ENCODE measurements at regions not wholly inside any gene's neighbourhood (a gene's known extent, or its start where the extent isn't known, plus 50 kb on each side); places are given as distances from the start of the nearest gene placed in this dataset.

DNA sequence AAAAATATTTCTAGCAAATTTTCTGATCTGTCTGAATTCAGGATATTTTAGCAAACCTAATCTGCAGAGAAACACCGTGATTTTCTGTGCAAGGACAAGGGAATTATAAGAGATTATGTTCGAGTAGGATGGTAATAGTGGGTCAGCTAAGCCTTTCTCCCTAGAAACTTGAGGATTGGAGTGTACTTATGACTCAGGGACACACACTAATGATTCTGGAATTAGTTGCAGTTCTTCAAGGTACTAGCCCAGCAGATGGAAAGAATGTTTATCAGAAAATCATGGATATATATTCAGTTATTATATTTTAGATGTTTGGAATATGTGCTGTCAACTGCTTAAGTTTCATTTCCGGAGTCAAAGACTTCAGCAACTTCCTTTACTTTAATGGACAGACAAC lies 177.1 kb upstream of the MAP3K7 start:
- no peak overlapping the region for H3K4me3 ChIP-seq (ENCODE audit: low read depth, low read length)
- no peak for DNase-seq (ENCODE audit: low read depth, low spot score)
- TF ChIP-seq, protein P1, sequence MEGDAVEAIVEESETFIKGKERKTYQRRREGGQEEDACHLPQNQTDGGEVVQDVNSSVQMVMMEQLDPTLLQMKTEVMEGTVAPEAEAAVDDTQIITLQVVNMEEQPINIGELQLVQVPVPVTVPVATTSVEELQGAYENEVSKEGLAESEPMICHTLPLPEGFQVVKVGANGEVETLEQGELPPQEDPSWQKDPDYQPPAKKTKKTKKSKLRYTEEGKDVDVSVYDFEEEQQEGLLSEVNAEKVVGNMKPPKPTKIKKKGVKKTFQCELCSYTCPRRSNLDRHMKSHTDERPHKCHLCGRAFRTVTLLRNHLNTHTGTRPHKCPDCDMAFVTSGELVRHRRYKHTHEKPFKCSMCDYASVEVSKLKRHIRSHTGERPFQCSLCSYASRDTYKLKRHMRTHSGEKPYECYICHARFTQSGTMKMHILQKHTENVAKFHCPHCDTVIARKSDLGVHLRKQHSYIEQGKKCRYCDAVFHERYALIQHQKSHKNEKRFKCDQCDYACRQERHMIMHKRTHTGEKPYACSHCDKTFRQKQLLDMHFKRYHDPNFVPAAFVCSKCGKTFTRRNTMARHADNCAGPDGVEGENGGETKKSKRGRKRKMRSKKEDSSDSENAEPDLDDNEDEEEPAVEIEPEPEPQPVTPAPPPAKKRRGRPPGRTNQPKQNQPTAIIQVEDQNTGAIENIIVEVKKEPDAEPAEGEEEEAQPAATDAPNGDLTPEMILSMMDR (IDR thresholded peaks at IDR 0.05; ENCODE audit: low read depth, low read length): no peak
- ChIA-PET CTCF (no interaction called here), POLR2A (no interaction called here)
- H3K27ac ChIP-seq (ENCODE audit: low read depth, low read length): no peak overlapping the region
- H3K27me3 ChIP-seq (ENCODE audit: control insufficient read depth, insufficient read depth, low read length): no peaks in the 10 kb centered on the region
- H3K9me3 ChIP-seq (ENCODE audit: control insufficient read depth, insufficient read depth, low read length): no peaks in the 10 kb centered on the region

- Histone ChIP-seq H3K27ac (ENCODE audit: low read depth, low read length) (no peak overlapping the region), H3K4me3 (ENCODE audit: low read depth, low read length) (no peak overlapping the region), H3K27me3 (ENCODE audit: control insufficient read depth, insufficient read depth, low read length) (no peaks in the 10 kb centered on the region), H3K9me3 (ENCODE audit: control insufficient read depth, insufficient read depth, low read length) (no peaks in the 10 kb centered on the region)
- DNase-seq (ENCODE audit: low read depth, low spot score): no peak
- ChIA-PET CTCF (no interaction called here), POLR2A (no interaction called here)
- TF ChIP-seq, protein P1 (IDR thresholded peaks at IDR 0.05; ENCODE audit: low read depth, low read length): no peak
Measured at GRCh38 chr6:90759664-90760063, 172.8 kb upstream of the MAP3K7 start.

- TF ChIP-seq, protein P1 (IDR thresholded peaks at IDR 0.05; ENCODE audit: low read depth, low read length): no peak
- no peak for DNase-seq (ENCODE audit: low read depth, low spot score)
- H3K4me3 ChIP-seq (ENCODE audit: low read depth, low read length): no peak overlapping the region
- CTCF ChIA-PET: no interaction called here
- POLR2A ChIA-PET: no interaction called here
- H3K27me3 ChIP-seq (ENCODE audit: control insufficient read depth, insufficient read depth, low read length): no peaks in the 10 kb centered on the region
- no peak overlapping the region for H3K27ac ChIP-seq (ENCODE audit: low read depth, low read length)
- no peaks in the 10 kb centered on the region for H3K9me3 ChIP-seq (ENCODE audit: control insufficient read depth, insufficient read depth, low read length)
Measured at GRCh38 chr6:90758741-90759140, 171.9 kb upstream of the MAP3K7 start.

DNA sequence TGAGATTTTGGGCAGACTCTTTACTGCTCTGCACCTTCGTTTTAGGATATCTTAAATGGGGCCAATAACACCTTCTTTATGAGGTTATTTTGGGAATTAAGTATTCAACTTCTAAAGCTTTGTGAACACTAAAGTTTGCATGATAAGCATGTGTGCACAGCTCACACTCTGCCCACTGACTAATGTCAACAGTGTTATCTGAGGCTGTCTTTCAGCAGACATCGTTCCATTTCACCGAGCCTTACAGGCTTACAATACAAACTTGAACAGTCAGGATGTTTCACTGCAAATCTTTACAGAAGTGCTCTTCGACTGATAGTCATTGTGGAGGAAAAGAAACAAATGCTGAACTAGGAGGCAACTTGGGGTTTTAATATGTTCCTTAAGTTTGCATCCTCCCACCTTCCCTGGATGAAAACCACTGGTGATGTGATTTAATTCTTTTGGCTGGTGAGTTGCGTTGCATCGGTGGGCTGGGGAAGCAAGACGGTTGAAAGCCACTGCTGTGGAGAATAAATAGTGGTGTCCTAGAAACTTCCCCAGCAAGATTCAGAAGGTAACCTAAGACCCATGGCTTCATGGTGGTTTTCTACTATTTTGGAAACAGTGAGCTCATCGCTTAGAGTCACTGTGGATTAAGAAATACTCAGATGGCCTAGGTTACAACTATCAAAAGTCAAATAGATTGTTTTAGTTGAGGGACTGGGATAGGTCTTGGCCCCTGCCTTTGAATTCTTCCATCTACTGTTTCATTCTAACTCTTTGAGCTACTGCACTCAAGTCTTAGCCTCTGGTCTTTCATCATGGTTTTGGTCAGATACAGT lies 167.2 kb upstream of the MAP3K7 start:
- Histone ChIP-seq H3K27me3 (ENCODE audit: control insufficient read depth, insufficient read depth, low read length) (no peaks in the 10 kb centered on the region), H3K27ac (ENCODE audit: low read depth, low read length) (no peak overlapping the region), H3K9me3 (ENCODE audit: control insufficient read depth, insufficient read depth, low read length) (no peaks in the 10 kb centered on the region), H3K4me3 (ENCODE audit: low read depth, low read length) (no peak overlapping the region)
- ChIA-PET POLR2A (no interaction called here), CTCF (no interaction called here)
- TF ChIP-seq, protein P1 (IDR thresholded peaks at IDR 0.05; ENCODE audit: low read depth, low read length): no peak
- DNase-seq (ENCODE audit: low read depth, low spot score): no peak

- Histone ChIP-seq H3K9me3 (ENCODE audit: control insufficient read depth, insufficient read depth, low read length) (no peaks in the 10 kb centered on the region; the same call in 1 of the 2 replicates), H3K27ac (ENCODE audit: low read depth, low read length) (no peak overlapping the region), H3K27me3 (ENCODE audit: control insufficient read depth, insufficient read depth, low read length) (no peaks in the 10 kb centered on the region), H3K4me3 (ENCODE audit: low read depth, low read length) (no peak overlapping the region)
- TF ChIP-seq, protein P1 (IDR thresholded peaks at IDR 0.05; ENCODE audit: low read depth, low read length): no peak
- DNase-seq (ENCODE audit: low read depth, low spot score): no peak
- CTCF ChIA-PET: no interaction called here
- POLR2A ChIA-PET: no interaction called here
Measured at GRCh38 chr6:90739802-90740201, 152.9 kb upstream of the MAP3K7 start.

Measured in AG04450 (cell line).